ENCODE measurements at regions not wholly inside any gene's neighbourhood (a gene's known extent, or its start where the extent isn't known, plus 50 kb on each side); places are given as distances from the start of the nearest gene placed in this dataset.

DNA sequence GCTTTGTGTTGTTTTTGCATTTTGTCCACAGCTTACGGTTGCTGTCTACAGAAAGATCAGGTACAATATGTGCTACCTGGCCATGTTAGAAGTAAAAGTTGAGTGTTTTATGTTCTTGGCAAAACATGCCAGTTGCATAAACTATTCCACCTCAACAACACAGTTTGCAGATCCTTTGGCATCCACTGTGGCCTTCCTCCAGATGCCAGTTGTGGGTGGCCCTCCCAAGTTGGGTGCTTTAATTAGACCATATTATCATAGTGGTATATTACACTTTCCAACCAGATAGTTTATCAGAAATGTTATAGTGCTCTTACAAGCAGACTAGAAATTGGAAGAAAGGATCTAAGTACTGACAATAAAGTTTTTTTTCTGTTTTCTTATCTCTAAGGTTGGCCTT, 386.9 kb upstream of the KCNN2 start:
- DNase-seq (ENCODE audit: extremely low read depth in 1 of 4, low spot score in 3 of 4) (no peak), ATAC-seq (no peak), FAIRE-seq (no peak)
- 0% methylated on average over 1 of the region's 1 CpG for WGBS (ENCODE audit: insufficient coverage, low coverage, missing lambda C conversion rate)
- H4K20me1 ChIP-seq (replicated peaks; ENCODE audit: control insufficient read depth, insufficient read depth, low read length), result no peaks in the 10 kb centered on the region
- H3K9me3 ChIP-seq (replicated peaks; ENCODE audit: control insufficient read depth, insufficient read depth, low read depth, low read length), result peaks cover 3% of the 10 kb centered on the region
- no TSS peak for BruUV-seq (replicated peaks)
- no peak overlapping the region for H3K9ac ChIP-seq (ENCODE audit: insufficient read depth in 1 of 2, low read depth in 2 of 2, low read length in 2 of 2)
- H3K4me1 ChIP-seq (replicated peaks in 1 of 2; ENCODE audit: control insufficient read depth in 2 of 2, insufficient read depth in 2 of 2, low read length in 2 of 2), result no peaks in the 10 kb centered on the region
- TF ChIP-seq TEAD2 (tag; IDR thresholded peaks at IDR 0.05) (no peak), ZNF354B (CRISPR knock-in tag; IDR thresholded peaks at IDR 0.05) (no peak), NFIC (IDR thresholded peaks at IDR 0.05) (no peak)
- TF ChIP-seq, protein P1, sequence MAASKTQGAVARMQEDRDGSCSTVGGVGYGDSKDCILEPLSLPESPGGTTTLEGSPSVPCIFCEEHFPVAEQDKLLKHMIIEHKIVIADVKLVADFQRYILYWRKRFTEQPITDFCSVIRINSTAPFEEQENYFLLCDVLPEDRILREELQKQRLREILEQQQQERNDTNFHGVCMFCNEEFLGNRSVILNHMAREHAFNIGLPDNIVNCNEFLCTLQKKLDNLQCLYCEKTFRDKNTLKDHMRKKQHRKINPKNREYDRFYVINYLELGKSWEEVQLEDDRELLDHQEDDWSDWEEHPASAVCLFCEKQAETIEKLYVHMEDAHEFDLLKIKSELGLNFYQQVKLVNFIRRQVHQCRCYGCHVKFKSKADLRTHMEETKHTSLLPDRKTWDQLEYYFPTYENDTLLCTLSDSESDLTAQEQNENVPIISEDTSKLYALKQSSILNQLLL (CRISPR knock-in tag; IDR thresholded peaks at IDR 0.05; ENCODE audit: borderline replicate concordance), result no peak
- TF ChIP-seq, protein P2, sequence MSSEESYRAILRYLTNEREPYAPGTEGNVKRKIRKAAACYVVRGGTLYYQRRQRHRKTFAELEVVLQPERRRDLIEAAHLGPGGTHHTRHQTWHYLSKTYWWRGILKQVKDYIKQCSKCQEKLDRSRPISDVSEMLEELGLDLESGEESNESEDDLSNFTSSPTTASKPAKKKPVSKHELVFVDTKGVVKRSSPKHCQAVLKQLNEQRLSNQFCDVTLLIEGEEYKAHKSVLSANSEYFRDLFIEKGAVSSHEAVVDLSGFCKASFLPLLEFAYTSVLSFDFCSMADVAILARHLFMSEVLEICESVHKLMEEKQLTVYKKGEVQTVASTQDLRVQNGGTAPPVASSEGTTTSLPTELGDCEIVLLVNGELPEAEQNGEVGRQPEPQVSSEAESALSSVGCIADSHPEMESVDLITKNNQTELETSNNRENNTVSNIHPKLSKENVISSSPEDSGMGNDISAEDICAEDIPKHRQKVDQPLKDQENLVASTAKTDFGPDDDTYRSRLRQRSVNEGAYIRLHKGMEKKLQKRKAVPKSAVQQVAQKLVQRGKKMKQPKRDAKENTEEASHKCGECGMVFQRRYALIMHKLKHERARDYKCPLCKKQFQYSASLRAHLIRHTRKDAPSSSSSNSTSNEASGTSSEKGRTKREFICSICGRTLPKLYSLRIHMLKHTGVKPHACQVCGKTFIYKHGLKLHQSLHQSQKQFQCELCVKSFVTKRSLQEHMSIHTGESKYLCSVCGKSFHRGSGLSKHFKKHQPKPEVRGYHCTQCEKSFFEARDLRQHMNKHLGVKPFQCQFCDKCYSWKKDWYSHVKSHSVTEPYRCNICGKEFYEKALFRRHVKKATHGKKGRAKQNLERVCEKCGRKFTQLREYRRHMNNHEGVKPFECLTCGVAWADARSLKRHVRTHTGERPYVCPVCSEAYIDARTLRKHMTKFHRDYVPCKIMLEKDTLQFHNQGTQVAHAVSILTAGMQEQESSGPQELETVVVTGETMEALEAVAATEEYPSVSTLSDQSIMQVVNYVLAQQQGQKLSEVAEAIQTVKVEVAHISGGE (CRISPR knock-in tag; IDR thresholded peaks at IDR 0.05), result no peak
- H2AFZ ChIP-seq (ENCODE audit: low read depth, low read length), result no peak overlapping the region
- H3K27ac ChIP-seq (ENCODE audit: extremely low read depth, low read depth, low read length), result no peak overlapping the region
- ChIA-PET CTCF (ENCODE audit: low intra/inter-chr PET ratio) (no interaction called here), POLR2A (no interaction called here)
- H3K4me2 ChIP-seq (ENCODE audit: insufficient read depth, low read length), result no peak overlapping the region
- H3K36me3 ChIP-seq (ENCODE audit: control insufficient read depth, insufficient read depth, low read length), result no peaks in the 10 kb centered on the region
- no peak overlapping the region for H3K4me3 ChIP-seq
- H3K79me2 ChIP-seq (ENCODE audit: control insufficient read depth, insufficient read depth, low read length), result no peaks in the 10 kb centered on the region
- intact Hi-C loops (cut with micrococcal nuclease), result no loop called here
- H3K27me3 ChIP-seq (ENCODE audit: control insufficient read depth in 2 of 2, insufficient read depth in 2 of 2, low read length in 2 of 2), result no peaks in the 10 kb centered on the region
- in situ Hi-C loops (cut with MboI), result no loop called here
- H3K9me1 ChIP-seq (ENCODE audit: control insufficient read depth, insufficient read depth, low read length), result no peaks in the 10 kb centered on the region
